HuH-7.5 (cell line): ENCODE measurements at regions not wholly inside any gene's neighbourhood (a gene's known extent, or its start where the extent isn't known, plus 50 kb on each side); places are given as distances from the start of the nearest gene placed in this dataset.
A peak's percentile ranks its signal among the peaks of the same experiment; 100 is the strongest.

Source experiments
- DNase-seq: peaks from one replicate; pipeline ENCODE4 v3.0.0; 2011; ENCODE audit warnings: low spot score

GRCh38 chr5:12354686-12355085 lies 450.4 kb upstream of the CTNND2 start:
- no peak for DNase-seq

- DNase-seq, result no peak
These were observed 439.3 kb upstream of the CTNND2 start for GRCh38 chr5:12343558-12343957.

- DNase-seq, result no peak
These were observed 431.7 kb upstream of the CTNND2 start for GRCh38 chr5:12335938-12336337.

GRCh38 chr5:12332480-12332879 lies 428.2 kb upstream of the CTNND2 start:
- no peak for DNase-seq

GRCh38 chr5:12330993-12331588 lies 426.8 kb upstream of the CTNND2 start:
- no peak for DNase-seq

GRCh38 chr5:12330381-12330780 lies 426.1 kb upstream of the CTNND2 start:
- no peak for DNase-seq

- DNase-seq, result no peak
These were observed 419.5 kb upstream of the CTNND2 start for GRCh38 chr5:12323637-12324229.

- DNase-seq, result no peak
These were observed 417.8 kb upstream of the CTNND2 start for GRCh38 chr5:12322042-12322441.

GRCh38 chr5:12320331-12320730 lies 416.1 kb upstream of the CTNND2 start:
- no peak for DNase-seq

- no peak for DNase-seq
These were observed 412.6 kb upstream of the CTNND2 start for GRCh38 chr5:12316812-12317211.

- no peak for DNase-seq
These were observed 411.2 kb upstream of the CTNND2 start for GRCh38 chr5:12315461-12315860.

GRCh38 chr5:12313602-12314001 lies 409.4 kb upstream of the CTNND2 start:
- no peak for DNase-seq

GRCh38 chr5:12312343-12312742 lies 408.1 kb upstream of the CTNND2 start:
- DNase-seq, result no peak

GRCh38 chr5:12294151-12294550 lies 389.9 kb upstream of the CTNND2 start:
- no peak for DNase-seq

GRCh38 chr5:12292610-12293204 lies 388.5 kb upstream of the CTNND2 start:
- DNase-seq, result peak; percentile 4

GRCh38 chr5:12284604-12285003 lies 380.4 kb upstream of the CTNND2 start:
- no peak for DNase-seq

- no peak for DNase-seq
These were observed 373.4 kb upstream of the CTNND2 start for GRCh38 chr5:12277504-12278192.

GRCh38 chr5:12274236-12274635 lies 370.0 kb upstream of the CTNND2 start:
- no peak for DNase-seq

- DNase-seq, result no peak
These were observed 368.1 kb upstream of the CTNND2 start for GRCh38 chr5:12272389-12272788.

- no peak for DNase-seq
These were observed 366.7 kb upstream of the CTNND2 start for GRCh38 chr5:12270914-12271313.

GRCh38 chr5:12269164-12269563 lies 364.9 kb upstream of the CTNND2 start:
- DNase-seq, result no peak

GRCh38 chr5:12258549-12258948 lies 354.3 kb upstream of the CTNND2 start:
- DNase-seq, result no peak

- DNase-seq, result no peak
These were observed 346.2 kb upstream of the CTNND2 start for GRCh38 chr5:12250454-12250853.
